ENCODE measurements at regions not wholly inside any gene's neighbourhood (a gene's known extent, or its start where the extent isn't known, plus 50 kb on each side); places are given as distances from the start of the nearest gene placed in this dataset.

DNA sequence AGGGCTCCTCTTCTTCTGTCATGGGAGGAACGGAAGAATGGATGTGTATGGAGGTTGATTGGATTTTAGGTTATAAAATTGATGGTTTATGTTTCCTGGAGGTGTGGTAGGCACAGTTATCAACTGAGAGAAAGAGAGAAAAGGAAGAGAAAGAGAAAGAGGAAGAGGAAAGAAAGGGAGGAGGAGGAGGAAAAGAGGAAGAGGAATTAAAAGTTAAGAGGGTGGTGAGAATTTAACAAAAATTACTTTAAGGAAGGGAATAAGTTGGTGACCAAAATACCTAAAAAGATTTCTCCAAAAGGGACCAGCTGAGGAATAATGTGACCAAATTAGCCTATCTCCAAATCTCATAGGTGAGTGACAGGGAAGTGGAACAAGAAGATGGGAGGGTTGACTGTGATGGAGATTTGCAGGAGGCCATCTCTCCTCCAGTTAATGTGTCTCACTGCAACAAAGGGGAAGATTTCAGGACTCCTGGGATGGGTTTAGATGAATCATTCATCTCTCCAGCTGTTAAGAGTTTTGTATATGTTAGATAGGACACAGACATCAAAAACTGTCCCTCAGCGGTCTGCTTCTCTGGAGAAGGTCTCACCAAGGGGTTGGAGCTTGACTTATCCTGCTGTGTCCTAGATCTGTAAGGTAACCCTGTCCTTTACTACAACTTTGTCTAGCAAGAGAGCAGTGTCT is 76.0 kb upstream of the TMC1 start:
- Histone ChIP-seq H3K4me3 (no peak overlapping the region), H3K27ac (peak overlapping the region in 1 of 12 donors; percentile 85), H3K36me3 (no peaks in the 10 kb centered on the region), H3K27me3 (no peaks in the 10 kb centered on the region), H3K4me1 (peaks cover 0 to 67% (median 0%) of the 10 kb centered on the region in 12 donors), H3K9me3 (no peaks in the 10 kb centered on the region)
- TF ChIP-seq POLR2A (IDR thresholded peaks at IDR 0.05): no peak
- TF ChIP-seq, protein P1, sequence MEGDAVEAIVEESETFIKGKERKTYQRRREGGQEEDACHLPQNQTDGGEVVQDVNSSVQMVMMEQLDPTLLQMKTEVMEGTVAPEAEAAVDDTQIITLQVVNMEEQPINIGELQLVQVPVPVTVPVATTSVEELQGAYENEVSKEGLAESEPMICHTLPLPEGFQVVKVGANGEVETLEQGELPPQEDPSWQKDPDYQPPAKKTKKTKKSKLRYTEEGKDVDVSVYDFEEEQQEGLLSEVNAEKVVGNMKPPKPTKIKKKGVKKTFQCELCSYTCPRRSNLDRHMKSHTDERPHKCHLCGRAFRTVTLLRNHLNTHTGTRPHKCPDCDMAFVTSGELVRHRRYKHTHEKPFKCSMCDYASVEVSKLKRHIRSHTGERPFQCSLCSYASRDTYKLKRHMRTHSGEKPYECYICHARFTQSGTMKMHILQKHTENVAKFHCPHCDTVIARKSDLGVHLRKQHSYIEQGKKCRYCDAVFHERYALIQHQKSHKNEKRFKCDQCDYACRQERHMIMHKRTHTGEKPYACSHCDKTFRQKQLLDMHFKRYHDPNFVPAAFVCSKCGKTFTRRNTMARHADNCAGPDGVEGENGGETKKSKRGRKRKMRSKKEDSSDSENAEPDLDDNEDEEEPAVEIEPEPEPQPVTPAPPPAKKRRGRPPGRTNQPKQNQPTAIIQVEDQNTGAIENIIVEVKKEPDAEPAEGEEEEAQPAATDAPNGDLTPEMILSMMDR (IDR thresholded peaks at IDR 0.05): no peak
- 79 to 91% (median 89%) methylated on average over 2 of the region's 2 CpGs for WGBS, 4 donors
- intact Hi-C loops (cut with DNase I): loop anchor here in 1 of 10 donors (10.0 kb wide), 1 partner anchor 51 kb away; no protein-coding TSS in a partner anchor
- DNase-seq (no peak), ATAC-seq (no peak)

DNA sequence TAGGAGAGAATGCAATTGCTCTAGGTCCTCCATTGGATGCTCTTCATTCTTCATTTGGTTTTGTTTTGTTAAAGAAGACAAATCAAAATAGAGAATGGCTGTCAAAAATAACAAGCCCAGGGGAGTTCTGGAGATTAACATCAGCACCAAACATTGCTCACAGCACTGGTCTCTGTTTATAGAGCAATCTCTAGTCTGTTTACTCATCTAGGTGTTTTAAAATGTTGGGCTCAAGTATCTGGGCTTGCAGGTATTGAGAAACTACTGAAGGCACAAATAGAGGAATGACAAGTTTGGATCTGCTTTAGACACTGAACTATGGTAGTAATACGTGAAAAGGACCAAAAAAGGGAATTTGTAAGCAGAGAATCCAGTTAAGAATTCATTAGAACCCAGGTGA is 77.0 kb upstream of the TMC1 start:
- ATAC-seq: no peak
- 71 to 88% (median 80%) methylated on average over 1 of the region's 1 CpG for WGBS, 4 donors
- Histone ChIP-seq H3K27me3 (no peaks in the 10 kb centered on the region), H3K4me3 (no peak overlapping the region), H3K36me3 (no peaks in the 10 kb centered on the region), H3K27ac (peak overlapping the region in 1 of 12 donors; percentile 85), H3K9me3 (no peaks in the 10 kb centered on the region), H3K4me1 (peaks cover 0 to 73% (median 0%) of the 10 kb centered on the region in 12 donors)
- DNase-seq: no peak
- intact Hi-C loops (cut with DNase I): loop anchor here in 1 of 10 donors (10.0 kb wide), 1 partner anchor 50 kb away; no protein-coding TSS in a partner anchor
- TF ChIP-seq POLR2A (IDR thresholded peaks at IDR 0.05): no peak
- TF ChIP-seq, protein P1 (IDR thresholded peaks at IDR 0.05): no peak

DNA sequence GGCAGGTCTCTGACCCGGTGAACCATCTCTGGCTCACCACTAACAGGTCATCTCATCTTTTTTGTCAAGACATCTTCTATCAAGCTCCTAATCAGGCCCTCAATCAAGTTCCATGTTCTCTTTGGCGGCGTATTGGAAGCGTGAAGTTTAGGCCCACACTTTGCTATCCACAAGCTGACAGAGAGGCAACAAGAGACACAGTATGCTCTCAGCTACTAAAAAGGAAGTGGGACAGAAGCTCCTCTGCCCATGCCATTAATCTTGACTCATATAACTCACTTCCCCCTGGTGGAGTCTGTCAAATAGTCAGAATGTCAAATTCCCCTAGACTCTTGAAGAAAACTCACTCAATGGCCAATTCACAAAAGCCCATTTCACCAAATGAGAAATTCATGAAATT is 77.6 kb upstream of the TMC1 start:
- peak in 1 of 5 donors; percentile 8 for DNase-seq
- Histone ChIP-seq H3K4me3 (no peak overlapping the region), H3K36me3 (no peaks in the 10 kb centered on the region), H3K27me3 (no peaks in the 10 kb centered on the region), H3K27ac (peak overlapping the region in 1 of 12 donors; percentile 85), H3K4me1 (peaks cover 0 to 71% (median 0%) of the 10 kb centered on the region in 12 donors), H3K9me3 (no peaks in the 10 kb centered on the region)
- ATAC-seq: peak in 3 of 4 donors; percentile 53 to 65 (median 61)
- 83 to 91% (median 88%) methylated on average over 4 of the region's 4 CpGs for WGBS, 4 donors
- intact Hi-C loops (cut with DNase I): loop anchor here in 1 of 10 donors (10.0 kb wide), 1 partner anchor 49 kb away; no protein-coding TSS in a partner anchor
- no peak for TF ChIP-seq POLR2A (IDR thresholded peaks at IDR 0.05)
- TF ChIP-seq, protein P1 (IDR thresholded peaks at IDR 0.05): no peak

DNA sequence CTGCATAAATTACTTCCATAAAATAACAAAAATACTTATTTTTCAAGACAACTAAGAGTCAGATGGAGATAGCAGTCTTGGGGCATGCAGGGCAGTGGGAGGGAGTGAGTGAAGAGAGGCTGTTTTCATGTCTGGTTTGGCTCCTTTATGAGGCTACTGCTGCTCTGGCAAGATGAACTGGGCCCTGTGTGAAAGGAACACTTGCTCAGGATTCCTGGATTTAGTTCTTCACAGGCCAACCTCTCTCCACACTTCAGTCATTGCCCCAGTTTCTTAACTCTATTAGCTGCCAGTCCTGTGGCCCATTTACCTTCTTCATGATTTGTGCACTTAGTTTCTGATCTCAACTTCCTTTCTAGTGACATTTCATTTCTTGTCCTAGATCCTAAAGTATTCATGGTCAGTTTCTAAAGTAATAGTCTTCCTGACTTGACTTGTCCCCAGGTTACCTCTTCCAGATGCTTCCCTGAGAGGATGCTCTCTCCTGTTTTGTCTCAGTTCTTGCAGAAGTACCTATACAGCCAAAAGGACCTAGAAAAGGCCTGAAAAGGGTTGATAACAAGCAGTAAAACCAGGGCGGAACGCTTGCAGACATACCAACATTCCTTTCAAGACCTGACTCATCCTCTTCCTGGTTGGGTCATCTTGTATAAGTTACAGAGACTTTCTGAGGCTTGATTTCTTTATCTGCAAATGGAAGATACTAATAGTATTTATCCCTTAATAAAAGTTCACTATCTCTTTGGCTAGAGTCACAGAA is 77.0 kb upstream of the ZFAND5 start:
- no peak for TF ChIP-seq POLR2A (IDR thresholded peaks at IDR 0.05)
- TF ChIP-seq, protein P1 (IDR thresholded peaks at IDR 0.05): no peak
- no peak for ATAC-seq
- H3K27me3 ChIP-seq: no peaks in the 10 kb centered on the region
- no peaks in the 10 kb centered on the region for H3K9me3 ChIP-seq
- DNase-seq: no peak
- no peaks in the 10 kb centered on the region for H3K36me3 ChIP-seq
- peaks cover 0 to 71% (median 0%) of the 10 kb centered on the region in 12 donors for H3K4me1 ChIP-seq
- peak overlapping the region in 1 of 12 donors; percentile 85 for H3K27ac ChIP-seq
- H3K4me3 ChIP-seq: no peak overlapping the region
- WGBS, 4 donors: 59 to 63% (median 61%) methylated on average over 2 of the region's 2 CpGs
- intact Hi-C loops (cut with DNase I): loop anchor here in 1 of 10 donors (10.0 kb wide), 1 partner anchor 47 kb away; no protein-coding TSS in a partner anchor
